ENCODE measurements at regions not wholly inside any gene's neighbourhood (a gene's known extent, or its start where the extent isn't known, plus 50 kb on each side); places are given as distances from the start of the nearest gene placed in this dataset.

GRCh38 chr5:17167171-17167891 is 50.1 kb upstream of the BASP1 start:
- DNase-seq (ENCODE audit: low read depth in 1 of 2, low spot score in 1 of 2): no peak
- no peak overlapping the region for H3K27ac ChIP-seq (replicated peaks)
- H3K27me3 ChIP-seq (ENCODE audit: insufficient read depth, poor library complexity, severe bottlenecking): no peaks in the 10 kb centered on the region
- TF ChIP-seq SPI1 (IDR thresholded peaks at IDR 0.05; ENCODE audit: borderline replicate concordance, low read depth) (no peak), GABPA (IDR thresholded peaks at IDR 0.05; ENCODE audit: low read depth) (no peak), POLR2AphosphoS5 (IDR thresholded peaks at IDR 0.05; ENCODE audit: low read depth) (no peak), CTCF (IDR thresholded peaks at IDR 0.05; ENCODE audit: insufficient read depth, low read length) (no peak), REST (IDR thresholded peaks at IDR 0.05; ENCODE audit: insufficient replicate concordance, low read depth) (no peak)
- H3K4me3 ChIP-seq (replicated peaks; ENCODE audit: insufficient read depth, low read length): no peak overlapping the region

Data from HL-60 (cell line).